ENCODE measurements at regions not wholly inside any gene's neighbourhood (a gene's known extent, or its start where the extent isn't known, plus 50 kb on each side); places are given as distances from the start of the nearest gene placed in this dataset.
"Not testable (repeated sequence)": the region's sequence is repeated elsewhere in the genome, so short reads cannot be mapped to it uniquely, and the experiment has no call there.

DNA sequence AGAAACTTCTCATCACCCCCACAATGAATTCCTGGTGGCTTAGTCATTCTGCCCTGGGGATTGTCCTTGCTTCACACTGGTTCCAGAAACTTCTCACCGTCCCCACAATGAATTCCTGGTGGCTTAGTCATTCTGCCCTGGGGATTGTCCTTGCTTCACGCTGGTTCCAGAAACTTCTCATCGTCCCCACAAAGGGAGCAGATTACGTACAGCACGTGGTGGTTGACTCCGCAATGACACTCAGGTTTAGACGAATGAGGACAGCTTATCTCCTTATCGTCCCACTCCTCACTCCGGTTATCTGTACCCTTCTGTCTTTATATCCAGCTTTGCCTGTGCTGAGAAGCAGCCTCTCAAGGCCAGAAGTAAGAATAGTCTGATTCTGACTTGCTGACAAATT, 273.4 kb downstream of the ASMT start:
- not testable (repeated sequence) for ATAC-seq, H3K27ac Mint-ChIP-seq, H3K36me3 Mint-ChIP-seq, H3K4me3 Mint-ChIP-seq, H3K4me1 Mint-ChIP-seq
- peaks cover 41% of the 10 kb centered on the region for H3K27me3 Mint-ChIP-seq
- H3K9me3 Mint-ChIP-seq = peaks cover 12% of the 10 kb centered on the region

DNA sequence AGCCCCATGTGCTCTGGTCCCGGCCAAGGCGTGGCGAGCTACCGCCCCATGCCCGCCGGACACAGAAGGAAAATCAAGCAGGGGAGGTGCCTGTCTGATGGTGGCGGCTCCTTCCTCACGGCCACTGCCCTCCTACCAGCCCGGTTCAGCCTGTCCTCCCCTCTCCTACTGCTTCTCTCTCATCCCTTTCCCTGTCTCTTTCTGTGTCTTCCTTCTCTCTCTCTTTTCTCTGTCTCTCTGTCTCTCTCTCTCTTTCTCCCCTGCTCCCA, 279.1 kb downstream of the ASMT start:
- H3K36me3 Mint-ChIP-seq = no peaks in the 10 kb centered on the region

DNA sequence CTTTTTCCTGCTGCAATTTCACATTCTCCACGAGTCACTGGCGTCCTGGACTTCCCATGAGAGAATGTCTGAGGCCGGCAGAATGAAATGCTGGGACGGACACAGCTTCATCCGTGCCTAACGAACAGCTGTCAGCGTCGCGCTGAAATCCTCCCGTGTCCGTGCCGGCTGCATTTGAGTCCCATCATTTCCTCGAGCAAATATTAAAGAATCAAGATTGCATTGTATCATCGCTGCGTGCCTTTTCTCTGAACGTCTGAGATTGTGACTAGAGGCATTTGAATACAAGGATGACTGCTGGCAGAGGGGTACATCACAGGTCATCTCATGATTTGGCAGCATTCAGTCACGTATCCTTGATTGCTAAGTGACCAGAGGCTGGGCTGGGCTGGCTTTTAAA, 279.9 kb downstream of the ASMT start:
- no peaks in the 10 kb centered on the region for H3K4me1 Mint-ChIP-seq
- no peak overlapping the region for H3K4me3 Mint-ChIP-seq
- peaks cover 14% of the 10 kb centered on the region for H3K27me3 Mint-ChIP-seq
- H3K36me3 Mint-ChIP-seq = no peaks in the 10 kb centered on the region
- H3K9me3 Mint-ChIP-seq = no peaks in the 10 kb centered on the region
- no peak overlapping the region for H3K27ac Mint-ChIP-seq
- ATAC-seq = no peak

More for the DNA sequence above, 279.1 kb downstream of the ASMT start:
- Mint-ChIP-seq H3K4me3 (no peak overlapping the region), H3K27ac (no peak overlapping the region), H3K4me1 (no peaks in the 10 kb centered on the region), H3K9me3 (no peaks in the 10 kb centered on the region), H3K27me3 (peaks cover 11% of the 10 kb centered on the region)
- ATAC-seq = no peak

DNA sequence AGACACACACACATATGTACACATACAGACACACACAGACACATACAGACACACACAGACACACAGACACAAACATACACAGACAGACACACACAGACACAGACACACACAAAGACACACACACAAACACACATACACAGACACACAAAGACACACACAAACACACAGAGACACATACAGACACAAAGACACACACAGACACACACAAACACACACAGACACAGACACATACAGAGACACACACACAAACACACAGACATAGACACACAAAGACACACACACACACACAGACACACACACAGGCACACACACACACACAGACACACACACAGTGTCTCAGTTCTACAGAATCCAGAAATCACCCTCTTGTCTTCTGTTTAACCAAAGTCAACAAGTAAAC, 280.7 kb downstream of the ASMT start:
- ATAC-seq = no peak
- Mint-ChIP-seq H3K4me1 (no peaks in the 10 kb centered on the region), H3K27ac (no peak overlapping the region), H3K4me3 (no peak overlapping the region), H3K36me3 (no peaks in the 10 kb centered on the region), H3K27me3 (peaks cover 11% of the 10 kb centered on the region), H3K9me3 (no peaks in the 10 kb centered on the region)

DNA sequence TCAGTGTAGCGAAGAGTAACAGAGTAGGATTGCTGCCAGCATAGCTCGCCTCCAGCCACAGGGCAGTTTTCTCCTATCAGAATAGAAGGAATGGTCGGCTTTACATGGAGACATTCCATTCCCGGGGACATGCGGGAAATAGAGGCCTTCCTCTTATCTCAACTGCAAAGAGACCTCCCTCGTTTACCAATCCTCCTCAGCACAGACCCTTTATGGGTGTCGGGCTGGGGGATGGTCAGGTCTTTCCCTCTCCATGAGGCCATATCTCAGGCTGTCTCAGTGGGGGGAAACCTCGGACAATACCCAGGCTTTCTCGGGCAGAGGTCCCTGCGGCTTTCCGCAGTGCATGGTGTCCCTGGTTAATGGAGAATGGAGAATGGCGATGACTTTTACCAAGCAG, 285.0 kb downstream of the ASMT start:
- no peak overlapping the region for H3K4me3 Mint-ChIP-seq
- ATAC-seq = no peak
- H3K9me3 Mint-ChIP-seq = no peaks in the 10 kb centered on the region

DNA sequence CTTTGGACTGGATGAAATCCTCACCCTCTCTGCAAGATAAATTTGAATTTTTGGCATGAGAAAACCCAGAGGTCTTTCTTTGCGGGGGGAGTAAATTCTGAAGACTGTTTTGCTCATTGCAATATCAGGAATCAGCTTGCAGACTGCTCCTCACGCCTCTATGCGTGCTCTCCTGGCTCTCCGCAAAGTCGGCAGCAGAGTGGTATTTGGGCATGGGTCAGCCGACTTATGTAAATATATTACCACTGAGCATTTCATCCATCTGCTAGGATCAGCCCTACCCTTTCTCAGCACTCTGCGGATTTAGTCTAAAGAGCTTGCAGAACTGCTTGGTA, 288.0 kb downstream of the ASMT start:
- no peaks in the 10 kb centered on the region for H3K4me1 Mint-ChIP-seq
- H3K4me3 Mint-ChIP-seq = no peak overlapping the region
- no peak for ATAC-seq
- H3K9me3 Mint-ChIP-seq = no peaks in the 10 kb centered on the region
- no peaks in the 10 kb centered on the region for H3K36me3 Mint-ChIP-seq
- no peak overlapping the region for H3K27ac Mint-ChIP-seq
- peaks cover 9% of the 10 kb centered on the region for H3K27me3 Mint-ChIP-seq

More for the DNA sequence above, 285.0 kb downstream of the ASMT start:
- no peaks in the 10 kb centered on the region for H3K4me1 Mint-ChIP-seq
- no peak overlapping the region for H3K27ac Mint-ChIP-seq
- no peaks in the 10 kb centered on the region for H3K36me3 Mint-ChIP-seq
- peaks cover 9% of the 10 kb centered on the region for H3K27me3 Mint-ChIP-seq

DNA sequence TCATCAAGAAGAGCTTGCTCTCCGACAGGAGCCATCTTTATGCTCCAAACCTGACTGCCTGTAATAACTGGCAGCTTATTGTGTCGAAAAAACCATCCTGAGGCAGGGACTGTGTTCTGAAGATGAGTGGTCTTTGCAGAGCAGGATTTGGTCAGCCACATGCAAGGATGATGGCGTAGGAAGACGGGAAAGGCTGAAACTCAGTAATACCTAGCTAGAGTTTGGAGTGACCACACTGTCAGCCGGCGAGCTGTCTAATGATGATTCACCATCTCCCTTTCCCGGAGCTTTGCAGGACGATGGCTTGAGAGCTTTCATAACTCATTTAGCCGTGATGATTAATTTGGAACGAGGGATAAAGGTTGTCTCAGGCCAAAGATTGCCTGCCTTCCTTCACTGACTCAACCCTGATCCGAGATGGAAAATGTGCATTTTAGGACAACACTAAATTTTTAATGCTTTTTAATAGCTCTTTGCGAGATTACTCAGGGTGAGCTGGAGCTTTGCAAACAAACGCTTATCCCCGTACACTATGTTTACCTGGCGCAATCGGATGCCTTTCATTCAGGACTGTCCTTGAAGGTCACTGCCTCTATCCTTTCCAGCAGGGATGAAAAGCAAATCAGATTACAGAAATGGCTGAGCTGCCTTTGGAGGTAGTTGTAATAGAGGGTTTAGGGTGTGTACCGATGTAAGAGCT, 288.5 kb downstream of the ASMT start:
- no peaks in the 10 kb centered on the region for H3K9me3 Mint-ChIP-seq

DNA sequence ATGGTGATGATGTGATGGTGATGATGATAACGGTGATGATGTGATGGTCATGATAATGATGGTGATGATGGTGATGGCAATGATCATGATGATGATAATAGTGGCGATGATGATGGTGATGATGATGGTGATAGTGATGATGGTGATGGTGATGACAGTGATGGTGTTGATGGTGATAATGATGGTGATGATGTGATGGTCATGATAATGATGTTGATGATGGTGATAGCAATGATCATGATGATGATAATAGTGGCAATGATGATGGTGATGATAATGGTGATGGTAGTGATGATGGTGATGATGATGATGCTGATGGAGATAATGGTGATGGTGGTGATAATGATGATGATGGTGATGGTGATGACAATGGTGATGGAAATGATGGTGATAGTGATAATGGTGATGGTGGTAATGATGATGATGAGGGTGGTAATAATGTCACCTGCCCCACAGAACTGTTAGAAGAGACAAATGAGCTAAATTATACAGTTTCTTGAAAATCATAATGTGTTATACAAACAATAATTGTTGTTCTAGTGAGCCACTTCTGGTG, 289.9 kb downstream of the ASMT start:
- no peaks in the 10 kb centered on the region for H3K36me3 Mint-ChIP-seq
- no peak overlapping the region for H3K27ac Mint-ChIP-seq
- peaks cover 4% of the 10 kb centered on the region for H3K27me3 Mint-ChIP-seq
- ATAC-seq = no peak
- peaks cover 3% of the 10 kb centered on the region for H3K4me1 Mint-ChIP-seq
- no peaks in the 10 kb centered on the region for H3K9me3 Mint-ChIP-seq
- no peak overlapping the region for H3K4me3 Mint-ChIP-seq

More for the DNA sequence above, 288.5 kb downstream of the ASMT start:
- ATAC-seq = no peak
- Mint-ChIP-seq H3K4me1 (no peaks in the 10 kb centered on the region), H3K36me3 (no peaks in the 10 kb centered on the region), H3K4me3 (no peak overlapping the region), H3K27me3 (peaks cover 9% of the 10 kb centered on the region), H3K27ac (no peak overlapping the region)

DNA sequence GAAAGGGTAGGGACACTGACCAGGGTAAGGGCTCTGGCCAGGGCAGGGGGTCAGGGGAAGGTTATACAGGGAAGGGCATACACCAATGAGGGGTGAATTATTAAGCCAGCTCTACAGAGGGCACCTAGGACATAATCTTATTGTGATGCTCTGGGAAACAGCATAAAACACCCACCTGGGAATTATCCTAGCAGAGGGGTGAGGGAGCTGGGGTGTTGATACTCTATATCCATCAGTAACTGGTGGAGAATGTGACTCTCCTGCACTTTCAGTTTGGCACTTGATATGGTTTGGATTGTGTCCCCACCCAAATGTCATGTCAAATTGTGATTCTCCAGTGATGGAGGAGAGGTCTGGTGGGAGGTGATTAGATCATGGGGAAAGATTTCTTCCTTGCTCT, 291.2 kb downstream of the ASMT start:
- Mint-ChIP-seq H3K4me3 (no peak overlapping the region), H3K27me3 (peaks cover 12% of the 10 kb centered on the region), H3K9me3 (peaks cover 10% of the 10 kb centered on the region), H3K4me1 (peaks cover 10% of the 10 kb centered on the region), H3K36me3 (no peaks in the 10 kb centered on the region), H3K27ac (no peak overlapping the region)
- no peak for ATAC-seq

DNA sequence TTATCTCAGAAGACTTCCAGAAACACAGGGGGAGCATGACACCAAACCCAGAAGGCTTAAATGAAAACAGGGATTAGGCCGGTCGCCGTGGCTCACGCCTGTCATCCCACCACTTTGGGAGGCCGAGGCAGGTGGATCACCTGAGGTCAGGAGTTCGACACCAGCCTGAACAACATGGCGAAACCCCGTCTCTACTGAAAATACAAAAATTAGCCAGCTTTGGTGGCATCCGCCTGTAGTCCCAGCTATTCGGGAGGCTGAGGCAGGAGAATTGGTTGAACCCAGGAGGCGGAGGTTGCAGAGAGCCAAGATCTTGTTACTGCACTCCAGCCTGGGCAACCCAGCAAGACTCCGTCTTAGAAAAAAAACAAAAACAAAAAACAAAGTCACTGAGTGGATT, 294.1 kb downstream of the ASMT start:
- H3K4me3 Mint-ChIP-seq, H3K36me3 Mint-ChIP-seq, ATAC-seq, H3K27ac Mint-ChIP-seq, H3K4me1 Mint-ChIP-seq: not testable (repeated sequence)
- H3K27me3 Mint-ChIP-seq = peaks cover 26% of the 10 kb centered on the region
- peaks cover 16% of the 10 kb centered on the region for H3K9me3 Mint-ChIP-seq

DNA sequence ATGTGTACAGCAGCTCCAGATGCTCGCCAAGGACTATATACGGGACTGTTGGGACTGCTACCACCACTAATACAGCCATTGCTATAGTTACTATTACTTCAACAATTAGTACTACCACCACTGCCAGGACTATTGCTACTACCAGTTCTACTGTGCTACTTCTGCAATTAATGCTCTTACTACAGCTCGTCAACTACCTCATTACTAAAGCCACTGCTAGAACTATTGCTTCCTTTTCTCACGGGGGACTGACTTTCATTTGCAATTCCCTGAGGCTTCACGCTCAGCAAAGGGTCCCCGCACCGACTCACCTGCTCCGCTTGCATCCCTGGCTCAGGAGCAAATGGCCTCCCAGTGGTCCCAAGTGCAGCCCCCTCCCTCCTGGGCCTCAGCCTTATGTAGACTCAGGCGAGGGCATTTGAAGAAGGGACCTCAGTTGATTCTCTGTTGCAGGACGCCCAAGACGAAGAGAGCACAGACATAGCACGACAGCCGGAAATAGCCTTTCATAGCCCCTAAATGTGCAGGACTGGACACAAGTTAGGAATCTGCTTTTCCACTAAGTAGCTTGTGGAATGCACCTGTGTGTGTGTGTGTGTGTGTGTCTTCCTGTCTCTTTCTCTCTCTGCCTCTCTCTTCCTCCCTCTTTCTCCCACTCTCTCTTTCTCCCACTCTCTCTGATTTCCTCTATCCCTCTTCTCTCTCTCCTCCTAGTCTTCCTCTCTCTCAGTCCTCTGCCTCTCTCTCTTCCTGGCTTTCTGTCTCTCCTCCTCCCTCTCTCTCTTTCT, 294.8 kb downstream of the ASMT start:
- peaks cover 10% of the 10 kb centered on the region for H3K4me1 Mint-ChIP-seq
- H3K9me3 Mint-ChIP-seq = peaks cover 16% of the 10 kb centered on the region
- no peak overlapping the region for H3K4me3 Mint-ChIP-seq
- H3K36me3 Mint-ChIP-seq = no peaks in the 10 kb centered on the region
- no peak overlapping the region for H3K27ac Mint-ChIP-seq
- ATAC-seq = no peak
- H3K27me3 Mint-ChIP-seq = peaks cover 29% of the 10 kb centered on the region

DNA sequence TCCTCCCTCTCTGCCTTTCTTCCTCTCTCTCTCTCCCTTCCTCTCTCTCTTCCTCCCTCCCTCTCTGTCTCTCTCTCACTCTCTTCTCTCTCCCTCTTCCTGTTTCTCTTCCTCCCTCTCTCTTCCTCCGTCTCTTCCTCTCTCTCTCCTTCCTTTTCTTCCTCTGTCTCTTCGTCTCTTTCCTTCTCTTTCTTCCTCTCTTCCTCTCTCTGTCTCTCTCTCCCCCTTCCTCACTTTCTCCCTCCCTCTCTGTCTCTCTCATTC, 295.3 kb downstream of the ASMT start:
- no peak overlapping the region for H3K27ac Mint-ChIP-seq
- no peak for ATAC-seq
- H3K36me3 Mint-ChIP-seq = no peaks in the 10 kb centered on the region
- peaks cover 10% of the 10 kb centered on the region for H3K4me1 Mint-ChIP-seq
- no peak overlapping the region for H3K4me3 Mint-ChIP-seq
- peaks cover 16% of the 10 kb centered on the region for H3K9me3 Mint-ChIP-seq
- H3K27me3 Mint-ChIP-seq = peaks cover 34% of the 10 kb centered on the region

DNA sequence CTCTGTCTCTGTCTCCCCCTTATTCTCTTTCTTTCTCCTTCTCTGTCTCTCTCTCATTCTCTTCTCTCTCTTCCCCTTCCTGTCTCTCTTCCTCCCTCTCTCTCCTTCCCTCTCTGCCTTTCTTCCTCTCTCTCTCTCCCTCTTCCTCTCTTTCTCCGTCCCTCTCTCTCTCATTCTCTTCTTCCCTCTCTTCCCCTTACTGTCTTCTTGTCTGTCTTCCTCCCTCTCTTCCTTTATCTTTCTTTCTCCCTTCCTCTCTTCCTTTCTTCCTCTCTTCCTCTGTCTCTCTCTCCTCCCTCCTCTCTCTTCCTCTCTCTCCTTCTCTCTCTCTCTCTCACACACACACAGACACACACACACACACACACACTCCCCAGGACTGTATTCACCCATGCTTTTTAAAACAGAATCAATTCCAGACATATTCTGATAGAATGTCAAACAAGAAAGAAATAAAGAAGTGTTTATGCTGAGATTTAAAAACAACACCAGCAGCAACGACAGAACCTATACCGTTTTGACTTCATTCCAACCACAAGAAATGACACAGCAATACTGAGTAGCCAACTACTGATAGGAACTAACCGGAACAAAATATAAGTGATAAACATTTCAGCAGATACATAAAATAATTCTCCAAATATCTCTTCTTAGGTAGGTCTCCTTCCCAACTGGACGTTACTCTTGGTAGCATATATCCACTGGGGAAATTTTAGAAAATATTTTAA, 296.7 kb downstream of the ASMT start:
- no peak for ATAC-seq
- peaks cover 22% of the 10 kb centered on the region for H3K9me3 Mint-ChIP-seq
- peaks cover 10% of the 10 kb centered on the region for H3K4me1 Mint-ChIP-seq
- peak overlapping the region; percentile 2 for H3K27ac Mint-ChIP-seq
- H3K4me3 Mint-ChIP-seq = no peak overlapping the region
- no peaks in the 10 kb centered on the region for H3K36me3 Mint-ChIP-seq
- H3K27me3 Mint-ChIP-seq = peaks cover 42% of the 10 kb centered on the region

DNA sequence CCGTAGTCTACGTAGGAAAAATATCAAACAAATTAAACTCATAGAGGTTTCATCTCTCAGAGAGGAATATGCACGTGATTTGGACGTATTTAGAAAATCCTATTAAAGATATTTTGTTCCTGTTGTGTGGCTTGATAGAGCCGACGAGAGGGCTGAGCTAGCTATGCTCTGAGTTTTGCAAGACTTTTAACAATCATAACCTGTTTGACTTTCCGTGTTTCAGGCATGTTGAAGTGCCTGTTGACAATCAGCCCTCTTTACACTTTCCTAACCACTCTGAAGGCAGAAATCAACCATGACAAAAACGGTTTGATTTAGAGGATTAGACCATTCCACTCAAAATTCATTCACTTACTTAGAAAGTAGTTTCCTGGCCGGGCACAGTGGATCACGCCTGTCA, 297.3 kb downstream of the ASMT start:
- H3K4me1 Mint-ChIP-seq = peaks cover 10% of the 10 kb centered on the region
- peaks cover 22% of the 10 kb centered on the region for H3K9me3 Mint-ChIP-seq
- H3K27me3 Mint-ChIP-seq = peaks cover 42% of the 10 kb centered on the region
- H3K27ac Mint-ChIP-seq = no peak overlapping the region
- no peak for ATAC-seq
- no peak overlapping the region for H3K4me3 Mint-ChIP-seq
- no peaks in the 10 kb centered on the region for H3K36me3 Mint-ChIP-seq

DNA sequence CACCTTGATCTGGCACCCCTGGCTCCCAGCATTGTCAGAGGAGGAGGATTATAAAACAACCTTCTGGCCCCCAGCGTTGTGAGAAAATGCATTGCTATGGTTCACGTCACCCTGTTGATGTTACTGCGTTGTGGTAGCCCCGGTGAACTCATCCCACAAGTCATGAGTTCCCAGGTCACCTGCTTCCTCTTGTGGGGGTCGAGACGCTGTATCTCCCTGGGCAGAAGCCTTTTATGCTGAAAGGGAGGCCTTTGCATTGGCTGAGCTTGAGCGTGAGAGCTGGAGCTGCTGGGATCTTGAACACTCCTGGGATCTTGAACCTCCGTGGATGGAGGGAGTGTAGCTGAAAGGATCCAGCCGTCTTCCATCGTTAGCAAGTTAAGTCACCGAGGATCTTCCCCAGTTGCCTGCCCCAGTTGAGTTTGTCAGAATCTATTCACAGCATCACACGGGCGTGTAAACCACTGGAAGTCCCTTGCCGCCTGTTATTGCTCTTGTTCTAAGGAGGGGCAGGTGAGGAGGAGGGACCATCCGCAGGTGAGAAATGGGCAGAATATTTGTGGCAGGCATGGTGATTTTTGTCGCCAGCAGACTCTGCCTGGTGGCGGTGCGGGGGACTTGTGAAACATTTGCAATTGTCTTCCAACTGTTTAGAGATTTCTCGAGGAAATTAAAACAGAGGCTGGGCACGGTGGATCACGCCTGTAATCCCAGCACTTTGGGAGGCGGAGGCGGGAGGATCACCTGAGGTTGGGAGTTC, 299.9 kb downstream of the ASMT start:
- H3K27me3 Mint-ChIP-seq = peaks cover 38% of the 10 kb centered on the region
- no peaks in the 10 kb centered on the region for H3K36me3 Mint-ChIP-seq
- no peak for ATAC-seq
- peaks cover 6% of the 10 kb centered on the region for H3K4me1 Mint-ChIP-seq
- H3K9me3 Mint-ChIP-seq = peaks cover 22% of the 10 kb centered on the region
- H3K4me3 Mint-ChIP-seq = no peak overlapping the region
- H3K27ac Mint-ChIP-seq = no peak overlapping the region

All from stimulated activated memory B cell treated with anti-CD40 and anti-IgM and Interleukin-4, amounts not matched to agents 10 μg/mL and 1 μg/mL and 100 μg/mL, for 72 hours (primary cell).